Loucy (cell line): ENCODE measurements at regions not wholly inside any gene's neighbourhood (a gene's known extent, or its start where the extent isn't known, plus 50 kb on each side); places are given as distances from the start of the nearest gene placed in this dataset.

ENCODE experiments used
- CTCF ChIP-seq: fragments of 200-600 bp; sonication (generic); conservative IDR thresholded peaks from 2 replicates; pipeline ENCODE4 v1.5.1; 2014; ENCODE audit warnings: mild to moderate bottlenecking, antibody characterized with exemption, low read length
- EZH2phosphoT487 ChIP-seq: fragments of 200-600 bp; IDR thresholded peaks from 2 replicates; pipeline ENCODE4 v1.6.1; 2018; ENCODE audit warnings: antibody characterized with exemption, mild to moderate bottlenecking, moderate library complexity, borderline replicate concordance

DNA sequence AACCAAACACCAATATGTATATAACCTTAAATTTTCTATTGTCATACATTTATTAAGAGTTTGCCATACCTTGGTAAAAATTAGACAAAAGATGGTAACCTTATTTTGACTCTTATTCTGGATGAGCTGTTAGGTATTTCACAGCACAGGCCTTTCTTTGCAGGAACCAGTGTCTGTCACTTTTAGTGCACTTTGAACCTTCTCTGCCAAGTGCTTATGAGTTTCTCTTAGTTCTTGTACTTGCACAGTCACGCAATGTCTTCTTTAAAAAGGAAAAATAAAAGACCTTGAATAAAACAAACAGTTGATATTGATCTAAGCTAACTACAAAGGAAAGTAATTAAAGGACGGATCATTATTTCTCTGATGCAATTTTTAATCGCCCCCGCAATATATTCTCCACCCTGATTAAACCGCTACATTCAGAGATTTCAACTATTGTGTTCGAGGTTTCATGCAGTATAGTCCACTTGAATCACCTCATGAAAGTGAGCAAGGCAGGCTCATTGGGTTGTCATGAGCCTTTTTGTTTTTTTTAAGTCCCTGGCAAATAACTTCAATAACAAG lies 534.5 kb downstream of the KLF5 start:
- no peak for TF ChIP-seq CTCF
- no peak for TF ChIP-seq EZH2phosphoT487
